Memory B cell (primary cell): ENCODE measurements at regions not wholly inside any gene's neighbourhood (a gene's known extent, or its start where the extent isn't known, plus 50 kb on each side); places are given as distances from the start of the nearest gene placed in this dataset.

ENCODE experiments used
- ATAC-seq: fragments of 150-1000 bp; cut with Tn5 transposase; 2 replicates; pipeline ENCODE4 v1.10.0; 2021; ENCODE audit warnings: low read depth, mild to moderate bottlenecking, moderate library complexity
- DNase-seq, 2 donors: peaks; one replicate each; pipeline ENCODE4 v3.0.0; 2022; ENCODE audit warnings: low spot score in 2 of 2
- H3K27ac Mint-ChIP-seq: one replicate; pipeline ENCODE4 v1.8.0; 2022; ENCODE audit warnings: mild to moderate bottlenecking, moderate library complexity, mixed read lengths
- H3K27me3 Mint-ChIP-seq: one replicate; pipeline ENCODE4 v1.8.0; 2022; ENCODE audit warnings: mixed read lengths
- H3K36me3 Mint-ChIP-seq: one replicate; pipeline ENCODE4 v1.8.0; 2022; ENCODE audit warnings: mild to moderate bottlenecking, mixed read lengths
- H3K4me1 Mint-ChIP-seq: one replicate; pipeline ENCODE4 v1.8.0; 2022; ENCODE audit warnings: mixed read lengths
- H3K4me3 Mint-ChIP-seq: one replicate; pipeline ENCODE4 v1.8.0; 2022; ENCODE audit warnings: mild to moderate bottlenecking, moderate library complexity, mixed read lengths
- H3K9me3 Mint-ChIP-seq: one replicate; pipeline ENCODE4 v1.8.0; 2022; ENCODE audit warnings: mixed read lengths

DNA sequence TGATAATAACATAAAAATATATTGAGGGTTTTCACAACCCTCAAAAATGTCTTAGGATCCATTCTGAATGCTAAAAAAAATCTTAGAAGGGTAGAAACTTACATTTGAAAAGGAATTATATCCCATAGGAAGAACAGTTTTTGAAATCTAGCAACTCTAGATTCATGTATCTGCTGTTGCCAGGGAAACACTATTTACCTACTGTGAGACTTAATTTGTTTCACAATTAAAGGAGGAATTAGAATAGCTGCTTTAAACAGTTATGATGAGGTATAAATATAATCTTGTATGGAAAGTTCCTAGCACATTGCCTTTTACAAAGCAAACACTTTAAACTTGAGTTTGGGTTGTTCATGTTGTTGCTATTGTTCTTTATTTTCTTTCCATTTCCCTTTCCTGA lies 988.2 kb downstream of the SUCLG1 start:
- no peak overlapping the region for H3K27ac Mint-ChIP-seq

DNA sequence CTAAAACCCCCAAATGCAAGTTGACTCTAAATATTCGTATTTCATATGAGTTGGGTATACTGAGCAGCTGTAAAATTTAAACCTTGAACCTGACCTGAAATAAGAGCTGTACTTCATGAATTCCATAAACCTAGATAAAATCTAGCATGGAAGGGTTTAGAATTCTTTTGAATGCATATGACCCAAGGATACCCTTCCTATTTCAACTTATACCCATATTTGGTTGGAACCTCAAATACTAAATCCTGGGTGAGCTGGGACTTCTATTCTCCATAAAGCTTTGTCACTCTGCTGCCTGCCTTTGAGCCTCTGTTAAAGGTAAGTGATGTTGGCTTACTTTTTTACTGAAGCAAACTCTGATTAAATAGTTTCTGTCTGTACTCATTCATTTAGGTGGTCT lies 994.6 kb downstream of the SUCLG1 start:
- Mint-ChIP-seq H3K4me1 (no peaks in the 10 kb centered on the region), H3K36me3 (no peaks in the 10 kb centered on the region), H3K27ac (no peak overlapping the region), H3K4me3 (no peak overlapping the region), H3K9me3 (peaks cover 4% of the 10 kb centered on the region), H3K27me3 (no peaks in the 10 kb centered on the region)
- ATAC-seq (no peak), DNase-seq (no peak)

More for the DNA sequence above, 988.2 kb downstream of the SUCLG1 start:
- ATAC-seq (no peak), DNase-seq (no peak)
- H3K4me1 Mint-ChIP-seq: no peaks in the 10 kb centered on the region
- H3K27me3 Mint-ChIP-seq: no peaks in the 10 kb centered on the region
- no peaks in the 10 kb centered on the region for H3K36me3 Mint-ChIP-seq
- H3K4me3 Mint-ChIP-seq: no peak overlapping the region
- H3K9me3 Mint-ChIP-seq: peaks cover 6% of the 10 kb centered on the region

DNA sequence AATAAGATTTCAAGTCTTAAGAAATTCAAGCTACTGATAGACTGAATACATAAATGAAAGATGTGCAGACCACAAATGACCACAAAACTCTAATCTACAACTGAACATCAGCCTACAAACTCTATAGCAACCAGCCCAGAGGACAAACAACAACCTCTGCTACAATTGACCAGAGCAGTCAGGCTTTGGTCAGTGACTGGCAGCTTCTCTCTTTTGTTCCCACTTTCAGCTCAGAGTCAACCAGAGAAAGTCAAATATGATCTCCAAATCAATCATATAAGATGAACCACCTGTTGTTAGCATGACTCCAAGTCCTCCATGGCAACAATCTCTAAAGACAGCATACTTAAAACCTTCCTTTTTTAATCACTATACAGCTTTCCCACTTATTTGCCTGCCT lies 996.2 kb downstream of the SUCLG1 start:
- no peaks in the 10 kb centered on the region for H3K4me1 Mint-ChIP-seq
- ATAC-seq (no peak), DNase-seq (no peak)
- H3K9me3 Mint-ChIP-seq: peaks cover 3% of the 10 kb centered on the region
- H3K27ac Mint-ChIP-seq: no peak overlapping the region
- H3K36me3 Mint-ChIP-seq: no peaks in the 10 kb centered on the region
- H3K27me3 Mint-ChIP-seq: no peaks in the 10 kb centered on the region
- H3K4me3 Mint-ChIP-seq: no peak overlapping the region

DNA sequence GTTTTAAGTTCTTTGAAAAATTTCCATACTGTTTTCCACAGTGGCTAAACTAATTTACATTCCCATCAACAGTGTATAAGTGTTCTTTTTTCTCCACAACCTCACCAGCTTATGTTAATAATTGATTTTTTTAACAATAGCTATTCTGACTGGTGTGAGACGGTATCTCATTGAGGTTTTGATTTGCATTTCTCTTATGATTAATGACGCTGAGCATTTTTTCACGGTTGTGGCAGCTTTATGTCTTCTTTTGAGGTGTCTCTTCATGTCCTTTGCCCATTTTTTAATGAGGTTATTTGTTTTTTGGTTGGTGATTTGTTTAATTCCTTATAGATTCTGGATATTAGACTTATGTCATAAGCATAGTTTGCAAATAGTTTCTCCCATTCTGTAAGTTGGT lies 997.9 kb downstream of the SUCLG1 start:
- DNase-seq: no peak
- H3K4me1 Mint-ChIP-seq: no peaks in the 10 kb centered on the region
- no peak overlapping the region for H3K4me3 Mint-ChIP-seq

DNA sequence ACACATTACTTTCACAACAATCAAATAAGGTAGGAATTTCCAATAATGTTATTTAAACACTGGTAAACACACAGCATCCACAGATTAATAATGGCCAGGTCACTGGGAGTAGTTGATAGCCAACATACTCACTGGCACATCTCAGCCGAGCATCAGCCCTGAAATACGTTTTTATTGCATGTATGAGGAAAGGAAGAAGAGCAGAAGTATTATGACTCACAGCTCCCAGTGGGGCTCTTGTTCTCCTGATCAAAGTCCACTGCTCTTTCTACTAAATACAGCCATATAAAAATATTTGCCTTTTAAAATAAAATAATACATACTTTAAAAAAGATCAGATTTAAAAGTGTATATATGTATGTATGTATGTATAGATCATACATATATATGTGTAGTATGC lies 999.6 kb downstream of the SUCLG1 start:
- DNase-seq (no peak), ATAC-seq (no peak)
- Mint-ChIP-seq H3K27ac (no peak overlapping the region), H3K27me3 (no peaks in the 10 kb centered on the region), H3K9me3 (peaks cover 3% of the 10 kb centered on the region), H3K4me3 (no peak overlapping the region), H3K36me3 (no peaks in the 10 kb centered on the region), H3K4me1 (no peaks in the 10 kb centered on the region)

More for the DNA sequence above, 997.9 kb downstream of the SUCLG1 start:
- Mint-ChIP-seq H3K27me3 (no peaks in the 10 kb centered on the region), H3K27ac (no peak overlapping the region), H3K9me3 (peaks cover 1% of the 10 kb centered on the region), H3K36me3 (no peaks in the 10 kb centered on the region)
- ATAC-seq: no peak

DNA sequence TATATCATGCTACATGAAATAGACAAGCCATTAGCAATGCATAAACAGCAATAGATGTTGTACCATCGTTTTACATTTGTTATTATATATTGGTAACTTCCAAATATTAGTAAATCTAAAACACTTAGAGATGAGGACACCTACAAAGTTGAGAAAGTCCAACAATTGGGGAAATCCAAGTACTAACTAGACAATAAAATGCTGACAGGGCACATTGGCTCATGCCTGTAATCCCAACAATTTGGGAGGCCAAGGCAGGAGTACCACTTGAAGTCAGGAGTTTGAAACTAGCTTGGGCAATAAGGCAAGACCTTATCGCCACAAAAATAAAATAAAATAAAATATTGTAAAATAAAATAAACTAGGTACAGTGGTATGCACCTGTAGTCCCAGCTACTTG lies 1023.1 kb downstream of the SUCLG1 start:
- H3K4me3 Mint-ChIP-seq: no peak overlapping the region
- ATAC-seq (no peak), DNase-seq (no peak)
- H3K27me3 Mint-ChIP-seq: no peaks in the 10 kb centered on the region
- H3K9me3 Mint-ChIP-seq: peaks cover 3% of the 10 kb centered on the region
- H3K27ac Mint-ChIP-seq: no peak overlapping the region
- no peaks in the 10 kb centered on the region for H3K4me1 Mint-ChIP-seq
- H3K36me3 Mint-ChIP-seq: no peaks in the 10 kb centered on the region

DNA sequence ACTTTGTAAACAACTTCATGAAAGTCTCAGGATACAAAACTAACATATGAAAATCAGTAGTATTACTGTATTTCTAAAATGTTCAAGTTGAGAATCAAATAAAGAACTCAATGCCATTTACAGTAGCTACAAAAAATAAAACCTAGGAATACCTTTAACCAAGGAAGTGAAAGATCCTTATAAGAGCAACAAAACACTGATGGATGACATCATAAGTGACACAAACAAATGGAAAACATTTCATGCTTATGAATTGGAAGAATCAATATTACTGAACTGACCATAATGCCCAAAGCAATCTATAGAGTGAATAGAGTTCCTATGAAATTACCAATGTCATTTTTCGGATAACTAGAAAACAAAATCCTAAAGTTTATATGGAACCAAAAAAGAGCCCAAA lies 1038.1 kb downstream of the SUCLG1 start:
- no peak for DNase-seq
- no peaks in the 10 kb centered on the region for H3K27me3 Mint-ChIP-seq
- H3K4me3 Mint-ChIP-seq: no peak overlapping the region
- no peak overlapping the region for H3K27ac Mint-ChIP-seq
- no peak for ATAC-seq
- no peaks in the 10 kb centered on the region for H3K4me1 Mint-ChIP-seq
- H3K36me3 Mint-ChIP-seq: no peaks in the 10 kb centered on the region
- H3K9me3 Mint-ChIP-seq: peaks cover 22% of the 10 kb centered on the region

DNA sequence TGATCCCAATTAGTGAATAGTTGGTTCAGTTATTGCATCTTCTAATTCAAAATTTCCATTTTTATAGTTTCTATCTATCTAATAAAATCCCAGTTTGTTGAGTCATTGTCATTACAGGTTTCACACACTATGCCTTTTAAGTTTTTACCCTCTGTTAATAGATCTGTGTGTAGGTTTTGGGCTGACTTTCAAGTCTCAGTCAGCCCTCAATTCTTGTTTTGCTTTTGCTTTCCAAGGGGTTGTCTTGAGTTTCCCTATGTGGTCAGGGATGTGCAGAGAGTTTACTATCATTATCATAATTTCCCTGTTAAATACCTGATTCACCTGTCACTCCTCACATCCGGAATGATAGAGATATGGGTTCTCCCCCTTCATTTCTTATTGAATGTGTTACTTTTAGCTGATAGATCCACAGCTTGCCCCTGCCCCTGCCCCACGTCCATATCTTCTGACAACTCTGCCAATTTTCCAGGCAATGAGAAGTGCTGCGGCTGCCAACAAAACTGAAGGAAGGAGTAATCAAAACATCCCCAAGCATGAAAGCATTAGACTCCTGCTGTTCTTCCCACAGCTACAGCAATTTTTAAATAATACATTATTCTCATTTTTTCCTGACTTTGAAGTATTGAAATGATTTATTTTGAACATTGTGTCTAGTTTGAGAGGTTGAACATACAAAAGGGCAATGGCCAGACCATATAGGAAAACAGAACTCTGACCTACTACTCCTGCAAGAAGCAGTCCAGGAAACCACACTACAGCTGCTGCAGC lies 1064.8 kb downstream of the SUCLG1 start:
- DNase-seq (no peak), ATAC-seq (no peak)
- H3K27ac Mint-ChIP-seq: no peak overlapping the region
- no peaks in the 10 kb centered on the region for H3K36me3 Mint-ChIP-seq
- no peak overlapping the region for H3K4me3 Mint-ChIP-seq
- no peaks in the 10 kb centered on the region for H3K4me1 Mint-ChIP-seq
- H3K27me3 Mint-ChIP-seq: no peaks in the 10 kb centered on the region
- H3K9me3 Mint-ChIP-seq: peaks cover 1% of the 10 kb centered on the region

DNA sequence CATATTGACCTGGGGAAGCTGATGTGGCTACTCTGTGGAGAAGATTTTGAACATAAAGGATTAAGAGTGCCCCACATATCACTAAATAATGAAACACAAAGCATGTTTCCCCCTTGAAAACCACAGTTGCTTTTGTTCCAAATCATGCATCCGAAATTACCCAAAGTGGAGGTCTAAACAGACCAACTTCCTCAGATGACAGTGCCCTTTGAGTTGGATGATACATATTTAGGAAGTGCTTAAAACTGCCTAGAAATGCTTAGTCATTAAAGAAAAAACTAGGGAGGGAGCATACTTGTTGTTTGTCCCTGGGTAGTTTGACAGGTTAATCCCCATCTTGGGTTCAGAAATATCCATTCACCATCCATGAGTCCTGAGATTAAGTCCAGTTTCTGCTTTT lies 1070.3 kb downstream of the SUCLG1 start:
- no peak for DNase-seq
- Mint-ChIP-seq H3K27me3 (no peaks in the 10 kb centered on the region), H3K4me1 (no peaks in the 10 kb centered on the region), H3K27ac (no peak overlapping the region), H3K9me3 (no peaks in the 10 kb centered on the region), H3K4me3 (no peak overlapping the region), H3K36me3 (no peaks in the 10 kb centered on the region)
- ATAC-seq: no peak

DNA sequence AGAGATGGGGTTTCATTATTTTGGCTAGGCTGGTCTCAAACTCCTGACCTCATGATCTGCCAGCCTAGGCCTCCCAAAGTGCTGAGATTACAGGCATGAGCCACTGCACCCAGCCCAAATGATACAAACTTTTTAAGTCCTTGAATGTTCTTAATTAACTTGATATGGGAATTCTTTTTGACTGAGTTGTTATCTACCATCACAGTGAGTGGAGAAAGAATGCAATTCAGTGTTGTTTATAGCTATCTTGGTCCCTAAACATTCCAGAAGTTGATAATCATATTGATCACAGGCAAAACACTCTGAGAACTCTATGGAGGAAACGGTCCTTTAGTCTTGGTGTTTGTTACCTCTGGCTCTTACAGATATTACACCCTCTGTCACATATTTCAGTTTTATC lies 1072.5 kb downstream of the SUCLG1 start:
- Mint-ChIP-seq H3K4me1 (no peaks in the 10 kb centered on the region), H3K36me3 (no peaks in the 10 kb centered on the region), H3K27me3 (no peaks in the 10 kb centered on the region), H3K27ac (no peak overlapping the region), H3K9me3 (peaks cover 3% of the 10 kb centered on the region), H3K4me3 (no peak overlapping the region)
- DNase-seq (no peak), ATAC-seq (no peak)

DNA sequence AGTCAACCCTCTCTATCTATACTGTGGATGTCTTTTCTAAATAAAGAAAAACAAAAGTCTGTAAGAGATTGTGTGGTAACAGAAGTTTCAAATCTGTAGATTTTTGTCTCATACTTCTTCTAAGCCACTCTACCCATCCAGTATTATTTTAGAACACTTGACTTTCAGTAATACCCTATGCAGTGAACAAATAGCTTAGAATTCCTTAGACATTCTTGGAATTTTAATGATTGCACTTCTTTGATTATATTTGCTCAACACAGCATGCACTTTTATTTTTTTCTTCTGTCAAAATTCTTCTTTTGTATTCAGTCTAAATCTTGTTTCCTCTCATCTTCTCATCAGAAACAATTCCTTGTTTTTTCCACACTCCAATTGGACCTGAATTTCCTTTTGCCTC lies 1080.2 kb downstream of the SUCLG1 start:
- ATAC-seq (no peak), DNase-seq (no peak)
- Mint-ChIP-seq H3K4me3 (no peak overlapping the region), H3K27ac (no peak overlapping the region), H3K27me3 (no peaks in the 10 kb centered on the region), H3K4me1 (no peaks in the 10 kb centered on the region), H3K36me3 (no peaks in the 10 kb centered on the region), H3K9me3 (peaks cover 9% of the 10 kb centered on the region)

DNA sequence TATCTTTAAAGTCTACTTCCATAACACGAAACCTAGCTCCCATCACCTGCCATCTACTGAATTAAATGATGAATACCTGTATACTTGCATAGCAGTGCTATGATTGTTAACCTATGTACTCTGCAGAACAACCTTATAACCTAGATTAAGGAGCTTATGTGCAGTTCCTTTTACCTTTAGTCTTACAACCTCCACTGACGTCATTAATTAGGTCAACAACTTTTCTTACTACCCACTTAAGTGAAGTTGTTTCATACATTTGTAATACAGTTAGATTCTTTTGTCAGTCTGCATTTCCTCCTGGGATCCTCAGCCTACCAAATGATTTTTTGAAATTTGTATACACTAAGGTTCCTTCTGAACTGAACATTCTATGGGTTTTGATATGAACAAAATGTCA lies 1082.3 kb downstream of the SUCLG1 start:
- no peak overlapping the region for H3K27ac Mint-ChIP-seq
- DNase-seq: no peak
- H3K27me3 Mint-ChIP-seq: no peaks in the 10 kb centered on the region
- ATAC-seq: no peak
- H3K4me1 Mint-ChIP-seq: no peaks in the 10 kb centered on the region
- H3K9me3 Mint-ChIP-seq: peaks cover 10% of the 10 kb centered on the region
- H3K4me3 Mint-ChIP-seq: no peak overlapping the region
- H3K36me3 Mint-ChIP-seq: no peaks in the 10 kb centered on the region

DNA sequence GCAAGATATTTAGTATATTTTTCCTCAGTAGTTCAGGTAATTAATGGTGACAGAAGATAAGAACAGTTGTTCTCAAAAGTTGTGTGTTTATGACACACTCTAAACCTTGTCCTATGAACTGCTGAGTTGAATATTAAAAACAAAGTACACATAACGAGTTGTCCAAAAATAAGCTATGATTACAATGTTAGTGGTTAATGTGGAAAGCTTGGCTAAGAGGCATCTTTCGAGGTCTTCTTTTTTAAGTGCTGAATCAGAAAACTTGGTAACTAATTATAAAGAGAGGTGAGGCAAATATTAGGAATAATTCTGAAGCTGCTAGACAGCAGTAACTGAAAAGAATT lies 1088.7 kb downstream of the SUCLG1 start:
- Mint-ChIP-seq H3K4me3 (no peak overlapping the region), H3K27ac (no peak overlapping the region), H3K36me3 (no peaks in the 10 kb centered on the region), H3K4me1 (no peaks in the 10 kb centered on the region), H3K9me3 (peaks cover 8% of the 10 kb centered on the region), H3K27me3 (no peaks in the 10 kb centered on the region)
- ATAC-seq: no peak
- DNase-seq: no peak

DNA sequence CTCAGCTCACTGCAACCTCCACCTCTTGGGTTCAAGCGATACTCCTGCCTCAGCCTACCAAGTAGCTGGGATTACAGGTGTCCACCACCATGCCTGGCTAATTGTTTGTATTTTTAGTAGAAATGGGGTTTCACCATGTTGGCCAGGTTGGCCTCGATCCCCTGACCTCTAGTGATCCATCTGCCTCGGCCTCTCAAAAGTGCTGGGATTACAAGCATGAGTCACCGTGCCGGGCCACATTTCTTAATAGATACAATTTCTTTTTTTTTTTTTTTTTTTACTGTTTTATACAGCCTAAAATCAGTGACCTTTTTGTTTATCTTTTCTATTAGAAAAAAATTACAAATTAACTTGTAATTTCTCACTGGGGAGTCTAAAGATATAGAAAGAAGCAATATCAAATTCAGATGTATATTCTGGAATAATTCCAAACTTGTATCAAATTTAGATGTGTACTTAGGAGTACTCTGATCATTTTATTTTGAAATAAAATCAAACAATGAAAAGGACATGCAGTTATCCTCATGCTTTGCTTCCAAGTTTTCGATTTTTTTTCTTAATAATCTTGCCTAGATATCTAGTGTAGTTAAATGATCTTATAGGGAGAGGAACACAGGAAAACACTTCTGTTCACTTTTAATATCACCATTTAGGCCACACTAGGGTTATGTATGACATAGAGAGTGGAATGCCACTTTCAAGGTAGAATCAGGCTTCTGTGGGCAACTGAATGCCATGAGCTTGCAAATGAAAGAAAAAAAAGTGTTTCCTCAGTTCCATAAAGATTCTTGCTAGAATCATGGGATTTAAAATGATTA lies 1089.3 kb downstream of the SUCLG1 start:
- no peaks in the 10 kb centered on the region for H3K27me3 Mint-ChIP-seq
- no peaks in the 10 kb centered on the region for H3K36me3 Mint-ChIP-seq
- no peak for ATAC-seq
- no peak overlapping the region for H3K27ac Mint-ChIP-seq
- peaks cover 8% of the 10 kb centered on the region for H3K9me3 Mint-ChIP-seq
- no peak for DNase-seq
- H3K4me1 Mint-ChIP-seq: no peaks in the 10 kb centered on the region
- no peak overlapping the region for H3K4me3 Mint-ChIP-seq

DNA sequence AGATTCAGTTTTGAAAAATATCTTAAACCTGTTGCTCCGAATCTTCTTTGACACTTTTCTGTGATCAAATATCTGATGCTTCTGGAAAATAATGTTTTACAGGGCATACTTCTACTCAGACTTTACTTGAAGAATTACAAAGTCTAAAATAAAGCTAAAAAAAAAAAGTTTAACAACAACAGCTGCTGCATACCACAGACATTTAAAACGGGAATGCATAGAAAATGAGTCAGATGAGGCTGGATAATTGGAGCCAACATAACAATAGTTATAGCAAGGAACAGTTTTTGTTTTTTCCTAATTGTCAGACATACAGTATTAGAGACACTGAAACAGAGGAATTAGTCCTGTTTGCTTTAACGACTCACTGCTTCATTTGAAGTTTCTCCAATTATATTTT lies 1090.2 kb downstream of the SUCLG1 start:
- Mint-ChIP-seq H3K27ac (no peak overlapping the region), H3K27me3 (no peaks in the 10 kb centered on the region), H3K4me1 (no peaks in the 10 kb centered on the region), H3K4me3 (no peak overlapping the region), H3K9me3 (peaks cover 8% of the 10 kb centered on the region), H3K36me3 (no peaks in the 10 kb centered on the region)
- DNase-seq (no peak), ATAC-seq (no peak)
